ENCODE measurements at regions not wholly inside any gene's neighbourhood (a gene's known extent, or its start where the extent isn't known, plus 50 kb on each side); places are given as distances from the start of the nearest gene placed in this dataset.

DNA sequence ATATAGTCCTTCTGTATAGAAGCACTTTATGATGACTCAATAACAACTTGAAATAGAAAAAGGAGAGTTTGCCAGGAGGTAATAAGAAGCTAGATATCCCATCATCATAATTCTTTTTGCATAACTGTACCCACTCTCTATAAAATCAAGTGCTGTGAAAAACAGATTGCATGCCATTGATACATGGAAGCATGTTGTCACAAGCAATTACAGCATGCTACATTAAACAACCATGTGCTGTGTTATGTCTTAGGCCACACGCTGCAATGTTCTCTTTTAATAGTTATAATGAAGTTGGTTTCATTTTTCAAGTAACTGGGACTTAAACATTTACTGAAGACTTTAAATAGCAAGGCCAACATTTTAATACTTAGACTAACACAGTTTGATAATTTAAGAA, 264.2 kb downstream of the RPRM start:
- Histone ChIP-seq H3K27ac (ENCODE audit: insufficient read depth, low read length) (no peak overlapping the region), H3K4me2 (ENCODE audit: extremely low read depth, insufficient read depth, low read length) (no peak overlapping the region), H3K9ac (ENCODE audit: insufficient read depth, low read length) (no peak overlapping the region), H3K27me3 (ENCODE audit: control insufficient read depth, insufficient read depth, low read length) (no peaks in the 10 kb centered on the region), H3K9me3 (ENCODE audit: control insufficient read depth, insufficient read depth, low read depth, low read length) (no peaks in the 10 kb centered on the region), H4K20me1 (ENCODE audit: control insufficient read depth, extremely low read depth, insufficient read depth, low read length) (no peaks in the 10 kb centered on the region), H3K4me1 (ENCODE audit: control insufficient read depth, extremely low read depth, insufficient read depth, low read length) (no peaks in the 10 kb centered on the region), H3K36me3 (ENCODE audit: control insufficient read depth, insufficient read depth, low read length) (no peaks in the 10 kb centered on the region), H2AFZ (ENCODE audit: low read length) (no peak overlapping the region), H3K4me3 (replicated peaks in 1 of 4; ENCODE audit: control extremely low read depth in 1 of 4, insufficient read depth in 1 of 4, low read depth in 3 of 4, low read length in 4 of 4) (no peak overlapping the region), H3K79me2 (ENCODE audit: control insufficient read depth, insufficient read depth, low read length) (no peaks in the 10 kb centered on the region)
- no peak for TF ChIP-seq EZH2 (IDR thresholded peaks at IDR 0.05; ENCODE audit: low read length, missing control alignments)
- TF ChIP-seq, protein P1, sequence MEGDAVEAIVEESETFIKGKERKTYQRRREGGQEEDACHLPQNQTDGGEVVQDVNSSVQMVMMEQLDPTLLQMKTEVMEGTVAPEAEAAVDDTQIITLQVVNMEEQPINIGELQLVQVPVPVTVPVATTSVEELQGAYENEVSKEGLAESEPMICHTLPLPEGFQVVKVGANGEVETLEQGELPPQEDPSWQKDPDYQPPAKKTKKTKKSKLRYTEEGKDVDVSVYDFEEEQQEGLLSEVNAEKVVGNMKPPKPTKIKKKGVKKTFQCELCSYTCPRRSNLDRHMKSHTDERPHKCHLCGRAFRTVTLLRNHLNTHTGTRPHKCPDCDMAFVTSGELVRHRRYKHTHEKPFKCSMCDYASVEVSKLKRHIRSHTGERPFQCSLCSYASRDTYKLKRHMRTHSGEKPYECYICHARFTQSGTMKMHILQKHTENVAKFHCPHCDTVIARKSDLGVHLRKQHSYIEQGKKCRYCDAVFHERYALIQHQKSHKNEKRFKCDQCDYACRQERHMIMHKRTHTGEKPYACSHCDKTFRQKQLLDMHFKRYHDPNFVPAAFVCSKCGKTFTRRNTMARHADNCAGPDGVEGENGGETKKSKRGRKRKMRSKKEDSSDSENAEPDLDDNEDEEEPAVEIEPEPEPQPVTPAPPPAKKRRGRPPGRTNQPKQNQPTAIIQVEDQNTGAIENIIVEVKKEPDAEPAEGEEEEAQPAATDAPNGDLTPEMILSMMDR (conservative IDR thresholded peaks at IDR 0.05 in 1 of 2, IDR thresholded peaks at IDR 0.05 in 1 of 2; ENCODE audit: low read depth in 1 of 2, low read length in 2 of 2) = no peak
- no peak for DNase-seq (ENCODE audit: low read depth in 2 of 2)

DNA sequence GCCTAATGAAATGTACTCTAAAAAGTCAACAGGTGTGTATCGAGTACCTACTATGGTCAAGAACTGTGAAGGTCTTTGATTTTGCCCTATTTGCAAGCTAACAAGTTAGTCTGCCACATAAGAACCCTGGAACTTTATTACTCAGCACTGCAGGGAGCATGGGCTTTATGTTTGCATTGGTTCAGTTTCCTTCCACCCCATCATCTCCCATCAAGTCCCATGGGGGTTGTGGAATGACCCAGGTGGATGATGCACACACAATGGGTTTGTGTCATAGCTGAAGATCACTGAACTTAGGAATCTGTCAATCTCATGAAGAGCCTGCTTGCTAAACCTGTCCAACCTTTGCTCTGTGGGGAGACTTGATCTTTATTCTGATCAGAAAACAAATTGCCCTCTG, 265.5 kb downstream of the RPRM start:
- no peaks in the 10 kb centered on the region for H3K36me3 ChIP-seq (ENCODE audit: control insufficient read depth, insufficient read depth, low read length)
- no peak overlapping the region for H3K27ac ChIP-seq (ENCODE audit: insufficient read depth, low read length)
- no peak overlapping the region for H2AFZ ChIP-seq (ENCODE audit: low read length)
- no peaks in the 10 kb centered on the region for H3K27me3 ChIP-seq (ENCODE audit: control insufficient read depth, insufficient read depth, low read length)
- H3K9me3 ChIP-seq (ENCODE audit: control insufficient read depth, insufficient read depth, low read depth, low read length) = no peaks in the 10 kb centered on the region
- H3K4me2 ChIP-seq (ENCODE audit: extremely low read depth, insufficient read depth, low read length) = no peak overlapping the region
- no peak overlapping the region for H3K9ac ChIP-seq (ENCODE audit: insufficient read depth, low read length)
- H3K4me1 ChIP-seq (ENCODE audit: control insufficient read depth, extremely low read depth, insufficient read depth, low read length) = no peaks in the 10 kb centered on the region
- no peak for DNase-seq (ENCODE audit: low read depth in 2 of 2)
- H3K4me3 ChIP-seq (replicated peaks in 1 of 4; ENCODE audit: control extremely low read depth in 1 of 4, insufficient read depth in 1 of 4, low read depth in 3 of 4, low read length in 4 of 4) = no peak overlapping the region
- no peaks in the 10 kb centered on the region for H3K79me2 ChIP-seq (ENCODE audit: control insufficient read depth, insufficient read depth, low read length)
- H4K20me1 ChIP-seq (ENCODE audit: control insufficient read depth, extremely low read depth, insufficient read depth, low read length) = no peaks in the 10 kb centered on the region
- TF ChIP-seq, protein P1 (conservative IDR thresholded peaks at IDR 0.05 in 1 of 2, IDR thresholded peaks at IDR 0.05 in 1 of 2; ENCODE audit: low read depth in 1 of 2, low read length in 2 of 2) = no peak
- TF ChIP-seq EZH2 (IDR thresholded peaks at IDR 0.05; ENCODE audit: low read length, missing control alignments) = no peak

DNA sequence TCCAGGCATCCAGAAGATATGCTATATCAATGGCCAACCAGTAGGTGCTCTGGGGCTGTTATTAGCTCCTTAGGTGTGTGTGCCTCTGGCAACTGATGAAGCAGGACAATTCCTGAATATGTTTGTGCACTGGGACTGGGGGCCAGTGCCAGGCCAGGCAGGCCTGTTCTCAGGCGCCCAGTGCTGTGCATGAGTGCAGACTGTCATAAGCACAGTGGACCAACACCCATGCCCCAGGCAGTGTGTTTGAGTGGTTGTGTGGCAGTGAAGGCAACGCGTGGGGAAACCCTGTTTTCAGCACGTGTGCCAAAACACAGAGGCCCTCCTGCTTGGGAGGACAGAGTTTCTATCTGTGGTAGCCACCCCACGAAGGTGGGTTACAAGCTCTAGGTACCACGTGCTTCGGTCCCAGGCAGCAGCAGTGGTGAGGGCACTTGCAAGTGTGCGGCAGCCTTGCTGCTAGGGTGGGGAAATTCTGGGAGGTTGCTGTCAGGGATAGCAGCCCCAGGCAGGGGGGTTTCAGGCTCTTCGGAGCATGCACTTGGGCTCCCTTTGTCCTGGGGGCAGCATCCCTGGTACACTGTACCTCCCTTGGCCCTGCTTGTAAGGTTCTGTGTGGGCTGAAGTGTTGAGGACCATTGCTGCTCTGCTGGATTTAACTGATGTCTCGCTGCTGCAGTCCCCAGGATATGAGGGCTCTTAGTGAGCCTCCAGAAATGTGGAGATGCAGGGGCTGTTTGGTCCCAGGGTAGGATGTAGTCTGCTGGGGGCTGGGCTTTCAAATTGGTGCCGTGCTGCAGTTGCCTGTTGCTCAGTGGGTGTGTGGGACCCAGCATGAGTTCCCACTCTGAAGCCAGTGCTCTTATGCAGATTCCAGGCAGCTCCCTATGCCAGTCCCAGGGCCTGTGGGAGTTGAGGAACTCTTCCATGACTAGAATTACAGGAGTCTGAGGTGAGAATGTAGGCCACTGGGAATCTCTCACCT, 280.9 kb downstream of the RPRM start:
- H3K4me2 ChIP-seq (ENCODE audit: extremely low read depth, insufficient read depth, low read length) = no peak overlapping the region
- H3K9me3 ChIP-seq (ENCODE audit: control insufficient read depth, insufficient read depth, low read depth, low read length) = no peaks in the 10 kb centered on the region
- no peaks in the 10 kb centered on the region for H3K4me1 ChIP-seq (ENCODE audit: control insufficient read depth, extremely low read depth, insufficient read depth, low read length)
- DNase-seq (ENCODE audit: low read depth in 2 of 2) = no peak
- no peak overlapping the region for H2AFZ ChIP-seq (ENCODE audit: low read length)
- no peak overlapping the region for H3K27ac ChIP-seq (ENCODE audit: insufficient read depth, low read length)
- TF ChIP-seq, protein P1 (conservative IDR thresholded peaks at IDR 0.05 in 1 of 2, IDR thresholded peaks at IDR 0.05 in 1 of 2; ENCODE audit: low read depth in 1 of 2, low read length in 2 of 2) = no peak
- TF ChIP-seq EZH2 (IDR thresholded peaks at IDR 0.05; ENCODE audit: low read length, missing control alignments) = no peak
- H4K20me1 ChIP-seq (ENCODE audit: control insufficient read depth, extremely low read depth, insufficient read depth, low read length) = no peaks in the 10 kb centered on the region
- no peaks in the 10 kb centered on the region for H3K36me3 ChIP-seq (ENCODE audit: control insufficient read depth, insufficient read depth, low read length)
- H3K79me2 ChIP-seq (ENCODE audit: control insufficient read depth, insufficient read depth, low read length) = no peaks in the 10 kb centered on the region
- no peak overlapping the region for H3K9ac ChIP-seq (ENCODE audit: insufficient read depth, low read length)
- H3K4me3 ChIP-seq (replicated peaks in 1 of 4; ENCODE audit: control extremely low read depth in 1 of 4, insufficient read depth in 1 of 4, low read depth in 3 of 4, low read length in 4 of 4) = no peak overlapping the region
- H3K27me3 ChIP-seq (ENCODE audit: control insufficient read depth, insufficient read depth, low read length) = no peaks in the 10 kb centered on the region

Data from fibroblast of lung (primary cell).